ENCODE measurements at regions not wholly inside any gene's neighbourhood (a gene's known extent, or its start where the extent isn't known, plus 50 kb on each side); places are given as distances from the start of the nearest gene placed in this dataset.
"Not testable (repeated sequence)": the region's sequence is repeated elsewhere in the genome, so short reads cannot be mapped to it uniquely, and the experiment has no call there.

- DNase-seq (ENCODE audit: low spot score) = not testable (repeated sequence)
Measured at GRCh38 chr15:20473465-20473864, 68.1 kb downstream of the GOLGA6L6 start.

GRCh38 chr15:20472983-20473382 lies 68.6 kb downstream of the GOLGA6L6 start:
- DNase-seq (ENCODE audit: low spot score) = not testable (repeated sequence)

- not testable (repeated sequence) for DNase-seq (ENCODE audit: low spot score)
Measured at GRCh38 chr15:20470810-20471209, 70.8 kb downstream of the GOLGA6L6 start.

DNA sequence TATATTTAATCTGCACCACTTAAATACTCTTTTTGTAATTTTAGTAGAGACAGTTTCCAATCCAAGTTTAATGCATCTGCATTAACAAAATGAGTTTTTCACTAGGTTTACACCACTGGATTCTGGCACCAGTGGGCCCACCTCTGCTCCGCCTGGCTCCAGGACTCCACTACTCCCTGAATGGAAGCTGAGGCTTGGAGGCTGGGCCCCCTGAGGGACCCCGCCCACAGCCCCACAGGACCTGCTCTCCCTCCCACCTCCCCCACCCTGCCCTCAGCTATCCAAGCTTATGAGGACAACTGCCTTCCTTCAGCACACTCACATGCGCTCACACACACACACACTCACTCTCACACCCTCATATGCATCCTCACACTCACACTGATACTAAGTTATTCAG lies 100.5 kb downstream of the GOLGA6L6 start:
- DNase-seq (ENCODE audit: low spot score) = not testable (repeated sequence)

DNA sequence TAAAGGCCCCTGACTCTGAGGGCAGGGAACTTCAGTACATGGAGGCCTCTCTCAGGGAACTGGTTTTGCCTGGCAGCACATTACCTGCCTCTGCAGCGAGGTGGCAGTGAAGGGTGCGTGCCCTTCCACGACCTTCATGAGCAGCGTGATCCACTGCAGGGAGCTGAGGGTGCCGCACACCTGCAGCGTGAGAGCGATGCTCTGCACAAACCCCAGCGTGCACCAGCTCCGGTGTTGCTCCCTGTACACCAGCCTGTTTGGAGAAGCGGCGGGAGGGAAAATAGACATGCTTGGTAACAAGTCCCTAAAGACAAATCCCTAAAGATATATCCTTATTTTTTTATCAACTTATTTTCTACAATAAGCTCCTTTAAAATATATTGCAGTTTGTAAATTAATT lies 101.2 kb downstream of the GOLGA6L6 start:
- DNase-seq (ENCODE audit: low spot score) = not testable (repeated sequence)

DNA sequence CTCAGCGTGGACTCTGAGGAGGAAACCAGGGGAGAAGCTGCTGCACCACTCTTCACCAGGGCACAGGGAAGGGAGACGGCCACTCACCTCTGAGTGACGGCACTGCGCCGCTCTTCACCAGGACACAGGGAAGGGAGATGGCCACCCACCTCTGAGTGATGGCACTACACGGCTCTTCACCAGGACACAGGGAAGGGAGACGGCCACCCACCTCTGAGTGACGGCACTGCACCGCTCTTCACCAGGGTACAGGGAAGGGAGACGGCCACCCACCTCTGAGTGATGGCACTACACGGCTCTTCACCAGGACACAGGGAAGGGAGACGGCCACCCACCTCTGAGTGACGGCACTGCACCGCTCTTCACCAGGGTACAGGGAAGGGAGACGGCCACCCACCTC lies 102.5 kb downstream of the GOLGA6L6 start:
- not testable (repeated sequence) for DNase-seq (ENCODE audit: low spot score)

- not testable (repeated sequence) for DNase-seq (ENCODE audit: low spot score)
Measured at GRCh38 chr15:20438255-20438654, 103.3 kb downstream of the GOLGA6L6 start.

DNA sequence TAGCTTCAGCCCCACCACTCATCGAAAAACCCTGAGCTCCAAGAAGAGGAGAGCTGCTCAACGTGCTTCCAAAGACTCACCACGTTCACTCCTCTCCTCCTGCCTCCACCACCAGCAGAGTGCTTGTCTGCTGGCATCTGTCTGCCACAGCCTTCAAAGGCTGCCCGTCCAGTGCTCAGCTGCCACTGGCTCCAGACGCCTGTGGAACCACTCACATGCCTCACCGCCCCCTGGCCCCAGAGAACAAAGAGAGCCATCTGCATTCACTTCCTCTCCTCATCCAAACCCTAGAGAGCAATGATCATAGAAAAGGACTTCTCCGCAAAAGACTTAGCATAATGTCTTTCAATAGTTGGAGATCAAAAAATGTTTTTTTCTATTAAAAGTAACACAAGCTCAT lies 108.1 kb downstream of the GOLGA6L6 start:
- not testable (repeated sequence) for DNase-seq (ENCODE audit: low spot score)

DNA sequence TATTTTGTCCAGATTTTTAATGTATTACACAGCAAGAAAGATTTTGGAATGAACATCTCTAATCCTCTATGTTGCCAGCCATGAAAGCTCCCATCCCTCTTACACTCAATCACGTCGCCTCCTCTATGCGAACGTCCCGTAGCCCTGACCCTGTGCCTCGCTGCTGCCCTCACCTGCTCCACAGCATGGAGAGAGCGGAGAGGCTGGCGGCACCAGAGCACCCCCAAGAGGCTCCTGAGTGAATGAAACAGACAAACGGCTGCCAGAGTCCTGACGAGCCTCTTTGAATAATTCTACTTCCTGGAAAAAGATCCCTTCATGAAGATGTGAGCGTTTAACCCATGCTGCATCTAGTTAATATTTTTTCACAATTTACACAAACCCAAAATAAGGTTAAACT lies 111.1 kb downstream of the GOLGA6L6 start:
- DNase-seq (ENCODE audit: low spot score) = not testable (repeated sequence)

DNA sequence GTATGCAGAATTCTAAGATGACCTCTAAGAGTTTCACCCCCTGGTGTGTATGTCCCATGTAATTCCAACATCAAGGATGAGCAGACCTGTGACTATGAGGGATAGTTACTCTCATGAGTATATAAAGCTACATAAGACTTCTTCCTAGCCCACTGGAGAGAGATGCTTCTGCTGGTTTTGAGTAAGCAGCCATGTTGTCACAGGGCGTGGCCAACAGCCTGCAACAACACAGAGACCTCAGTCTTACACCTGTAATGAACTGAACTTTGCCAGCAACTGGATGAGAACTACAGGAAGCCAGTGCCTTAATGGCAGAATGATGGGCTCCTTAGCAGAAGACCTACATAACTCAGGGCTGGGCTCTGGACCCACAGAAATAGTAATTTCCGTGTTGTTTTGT lies 120.9 kb downstream of the GOLGA6L6 start:
- DNase-seq (ENCODE audit: low spot score) = not testable (repeated sequence)

DNA sequence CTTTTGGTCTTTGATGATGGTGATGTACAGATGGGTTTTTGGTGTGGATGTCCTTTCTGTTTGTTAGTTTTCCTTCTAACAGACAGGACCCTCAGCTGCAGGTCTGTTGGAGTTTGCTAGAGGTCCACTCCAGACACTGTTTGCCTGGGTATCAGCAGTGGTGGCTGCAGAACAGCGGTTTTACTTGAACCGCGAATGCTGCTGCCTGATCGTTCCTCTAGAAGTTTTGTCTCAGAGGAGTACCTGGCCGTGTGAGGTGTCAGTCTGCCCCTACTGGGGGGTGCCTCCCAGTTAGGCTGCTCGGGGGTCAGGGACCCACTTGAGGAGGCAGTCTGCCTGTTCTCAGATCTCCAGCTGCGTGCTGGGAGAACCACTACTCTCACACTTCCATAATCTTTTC lies 125.0 kb downstream of the GOLGA6L6 start:
- not testable (repeated sequence) for DNase-seq (ENCODE audit: low spot score)

DNA sequence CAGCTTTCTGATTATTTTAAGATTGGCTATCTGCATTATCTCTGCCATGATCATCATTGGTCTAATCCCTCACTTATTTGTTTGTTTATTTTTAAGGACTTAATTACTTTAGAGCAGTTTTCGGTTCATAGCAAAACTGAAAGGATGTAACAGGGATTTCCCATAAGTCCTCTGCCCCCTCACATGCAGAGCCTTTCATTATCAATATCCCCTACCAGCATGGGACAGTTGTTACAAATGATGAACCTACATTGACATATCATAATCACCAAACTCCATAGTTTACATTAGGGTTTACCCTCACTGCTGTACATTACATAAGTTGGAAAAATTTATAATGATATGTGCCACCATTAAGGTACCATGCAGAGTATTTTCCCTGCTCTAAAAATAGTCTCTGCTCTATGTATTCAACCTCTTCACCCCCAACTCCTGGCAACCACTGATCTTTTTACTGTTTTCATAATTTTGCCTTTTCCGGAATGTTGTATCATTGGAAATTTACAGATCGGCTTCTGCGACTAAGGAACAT lies 131.9 kb downstream of the GOLGA6L6 start:
- not testable (repeated sequence) for DNase-seq (ENCODE audit: low spot score)

DNA sequence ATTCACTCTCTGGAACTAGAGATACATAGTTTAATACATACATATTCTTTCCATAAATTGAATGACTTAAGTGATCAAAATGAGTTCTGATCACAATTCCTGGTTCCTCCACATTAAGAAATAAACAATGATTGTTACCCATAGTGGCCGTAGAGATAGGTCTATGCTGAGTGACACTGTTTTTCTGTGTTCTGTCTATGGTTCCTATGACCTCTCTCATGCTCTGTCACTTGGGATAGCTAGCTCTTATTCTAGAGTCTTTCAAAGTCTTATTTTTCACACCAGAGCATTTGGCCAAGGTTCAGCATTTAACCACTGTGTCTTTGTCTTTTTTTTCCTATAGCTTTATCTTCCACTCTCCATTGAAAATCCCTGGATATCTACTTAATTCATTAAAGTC lies 132.4 kb downstream of the GOLGA6L6 start:
- DNase-seq (ENCODE audit: low spot score) = no peak

- no peak for DNase-seq (ENCODE audit: low spot score)
Measured at GRCh38 chr15:20407553-20407952, 134.0 kb downstream of the GOLGA6L6 start.

DNA sequence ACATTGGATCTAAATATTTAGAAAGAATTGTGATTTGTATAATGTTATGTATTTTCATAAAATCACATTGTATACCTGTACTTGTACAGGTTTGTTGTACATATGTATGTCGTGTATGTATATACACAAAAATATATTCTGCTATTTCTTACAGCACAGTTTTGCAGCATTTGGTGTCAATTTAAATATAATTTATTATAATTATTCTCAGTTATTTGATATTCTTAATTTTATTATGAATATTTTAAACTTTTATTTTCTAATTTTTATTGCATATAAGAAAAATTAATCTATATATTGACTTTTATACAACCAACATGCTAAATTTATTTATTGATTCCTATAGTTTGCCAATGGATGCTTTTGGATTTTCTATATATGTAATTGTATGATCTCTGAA lies 137.0 kb downstream of the GOLGA6L6 start:
- not testable (repeated sequence) for DNase-seq (ENCODE audit: low spot score)

- not testable (repeated sequence) for DNase-seq (ENCODE audit: low spot score)
Measured at GRCh38 chr15:20402586-20402985, 139.0 kb downstream of the GOLGA6L6 start.

- not testable (repeated sequence) for DNase-seq (ENCODE audit: low spot score)
Measured at GRCh38 chr15:20401058-20401457, 140.5 kb downstream of the GOLGA6L6 start.

GRCh38 chr15:20398680-20399079 lies 142.9 kb downstream of the GOLGA6L6 start:
- not testable (repeated sequence) for DNase-seq (ENCODE audit: low spot score)

- DNase-seq (ENCODE audit: low spot score) = not testable (repeated sequence)
Measured at GRCh38 chr15:20388161-20388560, 153.4 kb downstream of the GOLGA6L6 start.

DNA sequence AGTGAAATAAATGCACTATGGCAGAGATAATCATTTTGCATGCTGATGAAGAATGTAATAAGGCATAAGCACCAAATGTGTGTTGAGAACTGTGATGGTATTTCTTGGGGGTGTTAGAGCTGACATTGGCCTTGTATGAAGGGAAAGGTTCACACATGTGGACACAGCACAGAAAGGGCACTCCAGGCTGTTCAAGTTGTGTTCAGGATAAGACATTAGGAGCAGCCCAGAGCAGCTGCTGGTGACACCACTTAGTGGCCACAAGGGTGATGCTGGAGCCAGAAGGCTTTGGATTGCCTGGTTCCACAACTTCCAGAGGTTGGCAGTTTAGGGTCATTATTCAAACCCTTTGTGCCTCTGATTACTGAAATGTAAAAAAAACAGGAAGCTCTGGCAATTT lies 155.4 kb downstream of the GOLGA6L6 start:
- no peak for DNase-seq (ENCODE audit: low spot score)

GRCh38 chr15:20380199-20380598 lies 161.4 kb downstream of the GOLGA6L6 start:
- not testable (repeated sequence) for DNase-seq (ENCODE audit: low spot score)

- no peak for DNase-seq (ENCODE audit: low spot score)
Measured at GRCh38 chr15:20376872-20377271, 164.7 kb downstream of the GOLGA6L6 start.

DNA sequence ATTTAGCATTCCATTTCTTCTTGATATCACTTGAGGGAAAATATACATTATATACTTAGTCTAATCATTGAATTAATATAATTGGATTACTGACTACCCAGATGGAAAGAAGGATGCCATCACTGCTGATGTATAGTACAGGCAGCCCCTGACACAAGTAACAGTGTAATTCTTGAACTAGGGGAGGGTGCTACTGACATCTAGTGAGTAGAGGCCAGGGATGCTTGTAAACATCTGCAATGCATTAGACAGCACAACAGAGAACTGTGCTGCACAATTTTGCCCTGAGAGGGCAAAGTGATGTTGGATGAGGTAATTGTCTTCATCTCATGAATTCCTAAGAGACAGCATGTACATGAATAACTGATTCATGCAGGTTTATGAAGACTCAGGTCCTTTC lies 169.2 kb downstream of the GOLGA6L6 start:
- DNase-seq (ENCODE audit: low spot score) = not testable (repeated sequence)

- peak; percentile 53 for DNase-seq (ENCODE audit: low spot score)
Measured at GRCh38 chr15:20369500-20369899, 172.1 kb downstream of the GOLGA6L6 start.
